Endothelial cell of umbilical vein (primary cell): ENCODE measurements at regions not wholly inside any gene's neighbourhood (a gene's known extent, or its start where the extent isn't known, plus 50 kb on each side); places are given as distances from the start of the nearest gene placed in this dataset.

Source experiments
- BruUV-seq: library from RNA; stranded (reverse); fragments of 400-500 nt; replicated peaks from 2 replicates; lab custom pipeline; 2021; lab: Mats Ljungman, UMichigan
- CTCF ChIA-PET: fragments of 300-600, 350-600 bp; sonication (Branson Sonifier 250); formaldehyde crosslinking; loops from one replicate; lab custom pipeline; 2021; ENCODE audit warnings: antibody characterized with exemption, inconsistent platforms; lab: Charles Lee
- POLR2A ChIA-PET: fragments of 300-600, 350-600 bp; sonication (Branson Sonifier 250); formaldehyde crosslinking; loops from one replicate; lab custom pipeline; 2021; ENCODE audit warnings: antibody characterized with exemption, inconsistent platforms; lab: Charles Lee
- DNase-seq: peaks from one replicate; pipeline ENCODE4 v3.0.0-alpha.2; 2011; ENCODE audit warnings: low read depth, low spot score
- FAIRE-seq: peaks from 2 replicates; lab custom pipeline; 2011; peaks lifted over from hg19 to GRCh38; lab: Jason Lieb, UNC
- H2AFZ ChIP-seq: 2 replicates; pipeline ENCODE4 v1.6.0; 2012; ENCODE audit warnings: low read depth, low read length, control low read depth, inconsistent platforms
- H3K27ac ChIP-seq: 2 replicates; pipeline ENCODE4 v1.5.1; 2011; ENCODE audit warnings: low read depth, mild to moderate bottlenecking, control low read depth, low read length, moderate library complexity; ENCODE audit not compliant: insufficient read depth
- H3K27me3 ChIP-seq, 2 experiments: 2 replicates each; pipeline versions ENCODE4 v1.6.0 to v1.6.1; 2011; ENCODE audit warnings: low read length in 2 of 2, mixed read lengths in 1 of 2; ENCODE audit not compliant: control insufficient read depth in 2 of 2, insufficient read depth in 2 of 2
- H3K36me3 ChIP-seq, 2 experiments: 2 replicates in 1 of 2; 3 replicates in 1 of 2; pipeline ENCODE4 v1.5.1; 2011; ENCODE audit warnings: low read length in 2 of 2, mild to moderate bottlenecking in 1 of 2, moderate library complexity in 1 of 2; ENCODE audit not compliant: control insufficient read depth in 2 of 2, insufficient read depth in 2 of 2; ENCODE audit errors: extremely low read depth in 1 of 2
- H3K4me1 ChIP-seq: 3 replicates; pipeline ENCODE4 v1.5.1; 2011; ENCODE audit warnings: mild to moderate bottlenecking, low read length; ENCODE audit not compliant: control insufficient read depth, insufficient read depth; ENCODE audit errors: extremely low read depth
- H3K4me2 ChIP-seq: 2 replicates; pipeline ENCODE4 v1.6.1; 2011; ENCODE audit warnings: low read length, control low read depth, mixed read lengths; ENCODE audit not compliant: insufficient read depth
- H3K4me3 ChIP-seq, 3 experiments: fragments of 200-600 bp in 1 of 3; sonication (generic), shearing (Covaris generic) in 1 of 3; replicated peaks in 1 of 3; 2 replicates each; pipeline ENCODE4 v1.5.1; 2011 to 2016; ENCODE audit warnings: control low read depth in 3 of 3, low read length in 3 of 3, mild to moderate bottlenecking in 2 of 3, inconsistent platforms in 1 of 3, low read depth in 1 of 3, moderate library complexity in 1 of 3; ENCODE audit not compliant: insufficient read depth in 1 of 3
- H3K79me2 ChIP-seq: 2 replicates; pipeline ENCODE4 v1.6.0; 2012; ENCODE audit warnings: low read length, inconsistent platforms; ENCODE audit not compliant: control insufficient read depth, insufficient read depth
- H3K9ac ChIP-seq: replicated peaks from 2 replicates; pipeline ENCODE3; 2011; ENCODE audit warnings: low read length, control low read depth; ENCODE audit not compliant: insufficient read depth; ENCODE audit errors: extremely low read depth
- H3K9me1 ChIP-seq: replicated peaks from 3 replicates; pipeline ENCODE4 v1.6.0; 2011; ENCODE audit warnings: mild to moderate bottlenecking, low read length; ENCODE audit not compliant: control insufficient read depth, insufficient read depth; ENCODE audit errors: extremely low read depth
- H3K9me3 ChIP-seq: replicated peaks from 2 replicates; pipeline ENCODE4 v1.5.1; 2012; ENCODE audit warnings: low read length, inconsistent platforms; ENCODE audit not compliant: control insufficient read depth, insufficient read depth
- H4K20me1 ChIP-seq: replicated peaks from 2 replicates; pipeline ENCODE3; 2011; ENCODE audit warnings: mild to moderate bottlenecking, low read length; ENCODE audit not compliant: control insufficient read depth, insufficient read depth; ENCODE audit errors: extremely low read depth
- CTCF ChIP-seq, 2 donors: IDR thresholded peaks; 1 replicate in 1 of 2; 2 replicates in 1 of 2; pipeline ENCODE4 v1.5.1; 2011; ENCODE audit warnings: low read length in 2 of 2, mild to moderate bottlenecking in 2 of 2, moderate library complexity in 2 of 2, control low read depth in 1 of 2, inconsistent platforms in 1 of 2, low read depth in 1 of 2; ENCODE audit not compliant: insufficient read depth in 1 of 2; ENCODE audit errors: extremely low read depth in 1 of 2
- EZH2 ChIP-seq: IDR thresholded peaks from 2 replicates; pipeline ENCODE4 v1.6.1; 2012; ENCODE audit warnings: borderline replicate concordance, low read depth, mild to moderate bottlenecking, moderate library complexity, low read length, inconsistent platforms; ENCODE audit not compliant: severe bottlenecking
- FOS ChIP-seq: IDR thresholded peaks from 2 replicates; pipeline ENCODE4 v1.6.1; 2011; ENCODE audit warnings: mild to moderate bottlenecking, low read length, moderate library complexity, borderline replicate concordance; ENCODE audit not compliant: insufficient read depth
- GATA2 ChIP-seq: IDR thresholded peaks from 2 replicates; pipeline ENCODE4 v1.7.0; 2011; ENCODE audit warnings: low read depth, mild to moderate bottlenecking, moderate library complexity, mixed read lengths, low read length; ENCODE audit not compliant: insufficient read length, insufficient read depth
- JUN ChIP-seq: IDR thresholded peaks from 2 replicates; pipeline ENCODE4 v1.6.1; 2011; ENCODE audit warnings: borderline replicate concordance, low read depth; ENCODE audit not compliant: insufficient read length, insufficient read depth
- MAX ChIP-seq: IDR thresholded peaks from 2 replicates; pipeline ENCODE4 v1.6.1; 2011; ENCODE audit not compliant: insufficient read depth, insufficient read length
- MYC ChIP-seq: IDR thresholded peaks from one replicate; pipeline ENCODE4 v1.6.1; 2011; ENCODE audit warnings: mild to moderate bottlenecking, low read depth, low read length
- POLR2A ChIP-seq: IDR thresholded peaks from 2 replicates; pipeline ENCODE4 v1.6.1; 2012; ENCODE audit warnings: low read depth, mild to moderate bottlenecking, control low read depth, low read length
- POLR2AphosphoS5 ChIP-seq: IDR thresholded peaks from 2 replicates; pipeline ENCODE4 v1.6.1; 2012; ENCODE audit warnings: low read depth, mild to moderate bottlenecking, control low read depth, low read length, moderate library complexity; ENCODE audit not compliant: insufficient read depth
- dilution Hi-C: fragments of 300-500 bp; cut with MboI; formaldehyde crosslinking; loops from one replicate; pipeline ENCODE4 v1.15.0; 2019; ENCODE audit warnings: low sequenced_read_pairs; ENCODE audit not compliant: extremely low pct_ligation_motif_present
- intact Hi-C: fragments of 100-400 bp; cut with micrococcal nuclease; formaldehyde crosslinking; loops from one replicate; pipeline ENCODE4 v1.10.0; 2022

DNA sequence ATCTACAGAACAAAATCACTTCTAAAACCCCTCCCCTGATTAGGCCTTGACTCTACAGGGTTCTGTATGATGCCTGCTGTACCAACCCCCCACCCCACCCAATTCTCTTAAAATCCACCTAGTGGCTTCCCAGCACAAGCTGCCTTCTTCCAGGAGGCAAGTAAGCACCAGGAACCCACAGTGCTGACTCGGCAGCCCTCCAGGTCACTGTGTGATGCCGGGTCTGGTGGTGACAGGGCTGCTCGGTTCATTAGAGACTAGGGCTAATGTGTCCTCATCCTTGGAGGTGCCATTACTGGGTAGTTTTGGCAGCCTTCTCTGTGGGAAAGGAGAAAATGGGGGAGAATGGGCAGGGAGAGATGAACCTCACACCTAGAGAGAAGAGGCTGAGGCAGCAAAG, 363.5 kb downstream of the PTPRU start:
- Histone ChIP-seq H2AFZ (no peak overlapping the region), H4K20me1 (no peaks in the 10 kb centered on the region), H3K27me3 (no peaks in the 10 kb centered on the region), H3K4me3 (no peak overlapping the region), H3K27ac (no peak overlapping the region), H3K4me1 (no peaks in the 10 kb centered on the region), H3K9me3 (no peaks in the 10 kb centered on the region), H3K9me1 (no peaks in the 10 kb centered on the region), H3K79me2 (no peaks in the 10 kb centered on the region), H3K36me3 (no peaks in the 10 kb centered on the region), H3K4me2 (no peak overlapping the region), H3K9ac (no peak overlapping the region)
- POLR2A ChIA-PET, result no interaction called here
- dilution Hi-C loops (no loop called here), intact Hi-C loops (no loop called here)
- no peak for FAIRE-seq
- no peak for TF ChIP-seq GATA2
- TF ChIP-seq EZH2, result no peak
- no peak for TF ChIP-seq CTCF (IDR thresholded peaks at IDR 0.05; ENCODE audit: extremely low read depth in 1 of 2, insufficient read depth in 1 of 2, low read depth in 1 of 2, low read length in 2 of 2)
- no peak for TF ChIP-seq POLR2A
- no peak for TF ChIP-seq POLR2AphosphoS5
- no peak for TF ChIP-seq MYC
- TF ChIP-seq JUN, result no peak
- no peak for TF ChIP-seq FOS
- TF ChIP-seq MAX, result no peak
- DNase-seq, result no peak
- BruUV-seq, result no TSS peak
- CTCF ChIA-PET, result interaction anchor here (1.2 kb wide), 1 partner anchor 10 kb away, joined by 4 read pairs; no protein-coding TSS in a partner anchor
